Panc1 (cell line): ENCODE measurements at regions not wholly inside any gene's neighbourhood (a gene's known extent, or its start where the extent isn't known, plus 50 kb on each side); places are given as distances from the start of the nearest gene placed in this dataset.

Experiments
- CTCF ChIP-seq: fragments of 450-650 bp; IDR thresholded peaks from 2 replicates; pipeline ENCODE4 v1.5.1; 2017; ENCODE audit warnings: mild to moderate bottlenecking
- POLR2AphosphoS5 ChIP-seq: IDR thresholded peaks from 2 replicates; pipeline ENCODE4 v1.6.1; 2012; ENCODE audit warnings: mild to moderate bottlenecking, low read depth, low read length, moderate library complexity
- REST ChIP-seq, 2 experiments: IDR thresholded peaks; 2 replicates each; pipeline ENCODE4 v1.6.1; 2011 to 2012; ENCODE audit warnings: low read depth in 2 of 2, control low read depth in 1 of 2, low read length in 1 of 2, mild to moderate bottlenecking in 1 of 2, moderate library complexity in 1 of 2; ENCODE audit not compliant: insufficient read depth in 1 of 2
- TCF7L2 ChIP-seq: IDR thresholded peaks from 2 replicates; pipeline ENCODE4 v1.6.1; 2011; ENCODE audit warnings: mild to moderate bottlenecking, low read depth, low read length, inconsistent platforms

GRCh38 chr12:60394665-60395064, 798.8 kb downstream of the SLC16A7 start:
- TF ChIP-seq POLR2AphosphoS5: no peak
- TF ChIP-seq CTCF: no peak
- TF ChIP-seq TCF7L2: no peak
- TF ChIP-seq REST (IDR thresholded peaks at IDR 0.05; ENCODE audit: insufficient read depth in 1 of 2, low read depth in 2 of 2, low read length in 1 of 2): no peak
